Endodermal cell (in vitro differentiated cells): ENCODE measurements at regions not wholly inside any gene's neighbourhood (a gene's known extent, or its start where the extent isn't known, plus 50 kb on each side); places are given as distances from the start of the nearest gene placed in this dataset.

Source experiments
- DNase-seq: peaks from one replicate; pipeline ENCODE4 v3.0.0-alpha.2; 2017
- H3K27ac ChIP-seq: 2 replicates; pipeline ENCODE4 v1.5.1; 2013; ENCODE audit warnings: mild to moderate bottlenecking, low read depth, low read length, moderate library complexity
- H3K27me3 ChIP-seq: 2 replicates; pipeline ENCODE4 v1.6.1; 2013; ENCODE audit warnings: mild to moderate bottlenecking, low read length, moderate library complexity; ENCODE audit not compliant: insufficient read depth, control insufficient read depth, poor library complexity, severe bottlenecking
- H3K36me3 ChIP-seq: 2 replicates; pipeline ENCODE4 v1.7.0; 2013; ENCODE audit warnings: mild to moderate bottlenecking, low read length, moderate library complexity; ENCODE audit not compliant: control insufficient read depth, insufficient read depth
- H3K4me1 ChIP-seq: one replicate; pipeline ENCODE4 v1.7.0; 2013; ENCODE audit warnings: low read length; ENCODE audit not compliant: control insufficient read depth, insufficient read depth
- H3K4me3 ChIP-seq: 2 replicates; pipeline ENCODE4 v1.5.1; 2013; ENCODE audit warnings: mild to moderate bottlenecking, low read length, moderate library complexity
- H3K9ac ChIP-seq: 2 replicates; pipeline ENCODE4 v1.6.1; 2013; ENCODE audit warnings: mild to moderate bottlenecking, low read length, moderate library complexity; ENCODE audit not compliant: poor library complexity, severe bottlenecking; ENCODE audit errors: extremely low read depth
- H3K9me3 ChIP-seq: 2 replicates; pipeline ENCODE4 v1.6.1; 2013; ENCODE audit warnings: mild to moderate bottlenecking, low read length, moderate library complexity; ENCODE audit not compliant: control insufficient read depth
- H3K27ac Mint-ChIP-seq: 2 replicates; pipeline ENCODE4 v1.8.0; 2020; ENCODE audit warnings: mixed read lengths
- H3K27me3 Mint-ChIP-seq: 2 replicates; pipeline ENCODE4 v1.8.0; 2021; ENCODE audit warnings: mild to moderate bottlenecking, mixed read lengths; ENCODE audit not compliant: insufficient read depth
- H3K36me3 Mint-ChIP-seq: 2 replicates; pipeline ENCODE4 v1.8.0; 2020; ENCODE audit warnings: low read depth, mixed read lengths
- H3K4me1 Mint-ChIP-seq: 2 replicates; pipeline ENCODE4 v1.8.0; 2020; ENCODE audit warnings: mixed read lengths
- H3K4me3 Mint-ChIP-seq: 2 replicates; pipeline ENCODE4 v1.8.0; 2020; ENCODE audit warnings: mild to moderate bottlenecking, moderate library complexity, mixed read lengths
- H3K9me3 Mint-ChIP-seq: 2 replicates; pipeline ENCODE4 v1.8.0; 2020; ENCODE audit warnings: mild to moderate bottlenecking, mixed read lengths
- whole genome bisulfite sequencing, 2 experiments: methylation state at CpG; one replicate each; pipeline versions ENCODE4 v1.1.5 to v1.1.7; 2013; ENCODE audit warnings: missing lambda C conversion rate in 2 of 2, mixed read lengths in 1 of 2; ENCODE audit not compliant: insufficient coverage in 1 of 2, insufficient read length in 1 of 2; 5-methylcytosine and 5-hydroxymethylcytosine counted together
- TF ChIP-seq, protein P1 (sequence below): fragments of 200-600 bp; sonication (generic); conservative IDR thresholded peaks from 2 replicates; pipeline ENCODE4 v1.5.0; 2021; ENCODE audit warnings: antibody characterized with exemption, mild to moderate bottlenecking

DNA sequence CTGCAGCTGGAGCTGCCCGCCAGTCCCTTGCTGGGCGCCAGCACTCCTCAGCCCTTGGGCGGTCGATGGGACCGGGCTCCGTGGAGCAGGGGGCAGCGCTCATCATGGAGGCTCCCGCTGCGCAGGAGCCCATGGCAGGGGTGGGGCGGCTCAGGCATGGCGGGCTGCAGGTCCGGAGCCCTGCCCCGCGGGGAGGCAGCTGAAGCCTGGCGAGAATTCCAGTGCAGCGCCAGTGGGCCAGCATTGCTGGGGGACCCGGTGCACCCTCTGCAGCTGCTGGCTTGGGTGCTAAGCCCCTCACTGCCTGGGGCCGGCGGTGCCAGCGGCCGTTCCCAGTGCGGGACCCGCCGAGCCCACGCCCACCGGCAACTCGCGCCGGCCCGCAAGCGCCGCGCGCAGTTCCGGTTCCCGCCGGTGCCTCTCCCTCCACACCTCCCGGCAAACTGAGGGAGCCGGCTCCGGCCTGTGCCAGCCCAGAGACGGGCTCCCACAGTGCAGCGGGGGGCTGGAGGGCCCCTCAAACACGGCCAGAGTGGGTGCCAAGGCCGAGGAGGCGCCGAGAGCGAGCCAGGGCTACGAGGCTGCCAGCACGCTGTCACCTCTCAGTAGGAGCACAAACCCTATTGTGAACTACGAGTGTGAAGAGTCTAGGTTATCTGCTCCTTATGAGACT, 687.1 kb downstream of the PCDH17 start:
- Mint-ChIP-seq H3K4me1 (no peaks in the 10 kb centered on the region), H3K27ac (no peak overlapping the region), H3K36me3 (no peaks in the 10 kb centered on the region), H3K9me3 (peaks cover 6% of the 10 kb centered on the region), H3K27me3 (no peaks in the 10 kb centered on the region), H3K4me3 (no peak overlapping the region)
- 95 to 99% methylated on average over 13 to 50 of the region's 50 CpGs for WGBS, 2 experiments
- DNase-seq, result no peak
- no peak overlapping the region for H3K4me3 ChIP-seq
- H3K27me3 ChIP-seq, result no peaks in the 10 kb centered on the region
- TF ChIP-seq, protein P1, sequence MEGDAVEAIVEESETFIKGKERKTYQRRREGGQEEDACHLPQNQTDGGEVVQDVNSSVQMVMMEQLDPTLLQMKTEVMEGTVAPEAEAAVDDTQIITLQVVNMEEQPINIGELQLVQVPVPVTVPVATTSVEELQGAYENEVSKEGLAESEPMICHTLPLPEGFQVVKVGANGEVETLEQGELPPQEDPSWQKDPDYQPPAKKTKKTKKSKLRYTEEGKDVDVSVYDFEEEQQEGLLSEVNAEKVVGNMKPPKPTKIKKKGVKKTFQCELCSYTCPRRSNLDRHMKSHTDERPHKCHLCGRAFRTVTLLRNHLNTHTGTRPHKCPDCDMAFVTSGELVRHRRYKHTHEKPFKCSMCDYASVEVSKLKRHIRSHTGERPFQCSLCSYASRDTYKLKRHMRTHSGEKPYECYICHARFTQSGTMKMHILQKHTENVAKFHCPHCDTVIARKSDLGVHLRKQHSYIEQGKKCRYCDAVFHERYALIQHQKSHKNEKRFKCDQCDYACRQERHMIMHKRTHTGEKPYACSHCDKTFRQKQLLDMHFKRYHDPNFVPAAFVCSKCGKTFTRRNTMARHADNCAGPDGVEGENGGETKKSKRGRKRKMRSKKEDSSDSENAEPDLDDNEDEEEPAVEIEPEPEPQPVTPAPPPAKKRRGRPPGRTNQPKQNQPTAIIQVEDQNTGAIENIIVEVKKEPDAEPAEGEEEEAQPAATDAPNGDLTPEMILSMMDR, result no peak
- H3K9ac ChIP-seq, result no peak overlapping the region
- H3K9me3 ChIP-seq, result no peaks in the 10 kb centered on the region
- no peaks in the 10 kb centered on the region for H3K36me3 ChIP-seq
- H3K4me1 ChIP-seq, result no peaks in the 10 kb centered on the region
- no peak overlapping the region for H3K27ac ChIP-seq

DNA sequence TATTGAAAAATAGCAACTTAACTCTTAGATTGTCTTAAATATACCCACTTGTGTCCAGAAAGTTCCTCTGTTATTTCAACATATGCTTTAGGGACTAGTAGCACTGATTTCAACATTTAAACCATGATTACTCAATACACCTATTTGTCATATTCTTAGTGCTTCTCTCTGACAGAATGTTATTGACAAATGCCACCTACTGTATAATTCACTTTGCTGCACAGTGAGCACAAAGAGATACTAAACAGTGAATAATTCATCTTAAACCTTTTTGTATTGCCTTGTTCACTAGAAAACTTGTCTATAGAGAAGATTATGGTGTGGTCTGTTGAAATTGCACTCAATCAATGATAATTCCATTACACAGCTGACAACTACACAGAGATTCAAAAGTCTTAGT, 692.6 kb downstream of the PCDH17 start:
- H3K9me3 ChIP-seq, result no peaks in the 10 kb centered on the region
- H3K4me3 Mint-ChIP-seq, result no peak overlapping the region
- H3K27ac ChIP-seq, result no peak overlapping the region
- H3K4me3 ChIP-seq, result no peak overlapping the region
- DNase-seq, result no peak
- no peak overlapping the region for H3K9ac ChIP-seq
- H3K27me3 ChIP-seq, result no peaks in the 10 kb centered on the region
- H3K4me1 Mint-ChIP-seq, result no peaks in the 10 kb centered on the region
- H3K4me1 ChIP-seq, result no peaks in the 10 kb centered on the region
- TF ChIP-seq, protein P1, result no peak
- H3K27me3 Mint-ChIP-seq, result no peaks in the 10 kb centered on the region
- no peak overlapping the region for H3K27ac Mint-ChIP-seq
- H3K36me3 ChIP-seq, result no peaks in the 10 kb centered on the region
- H3K36me3 Mint-ChIP-seq, result no peaks in the 10 kb centered on the region
- peaks cover 1% of the 10 kb centered on the region for H3K9me3 Mint-ChIP-seq

DNA sequence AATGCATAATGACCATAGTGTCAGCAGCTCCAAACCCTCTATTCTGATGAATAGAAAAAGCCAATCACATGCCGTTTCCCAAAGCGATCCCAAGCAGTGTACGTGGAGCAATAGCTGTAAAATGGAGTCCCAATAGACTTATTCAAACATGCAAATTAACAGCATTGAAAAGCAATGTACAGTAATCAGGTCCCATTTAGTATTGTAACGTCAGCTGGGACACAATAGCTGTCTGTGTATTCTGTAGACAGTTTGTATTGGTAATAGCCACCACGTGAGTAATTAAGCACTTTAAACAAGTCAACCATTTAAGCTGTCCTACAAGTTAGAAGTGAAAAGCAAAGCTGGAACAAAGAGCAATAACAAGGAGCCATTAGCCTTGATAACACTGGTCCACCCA, 698.2 kb downstream of the PCDH17 start:
- Mint-ChIP-seq H3K27ac (no peak overlapping the region), H3K4me1 (no peaks in the 10 kb centered on the region), H3K27me3 (no peaks in the 10 kb centered on the region), H3K4me3 (no peak overlapping the region), H3K36me3 (no peaks in the 10 kb centered on the region), H3K9me3 (no peaks in the 10 kb centered on the region)
- TF ChIP-seq, protein P1, result no peak
- DNase-seq, result no peak
- 87% methylated on average over 5 of the region's 5 CpGs; no CpG with 5 or more reads in 1 of the 2 experiments for WGBS, 2 experiments
- Histone ChIP-seq H3K4me1 (no peaks in the 10 kb centered on the region), H3K27me3 (no peaks in the 10 kb centered on the region), H3K9me3 (no peaks in the 10 kb centered on the region), H3K4me3 (no peak overlapping the region), H3K36me3 (no peaks in the 10 kb centered on the region), H3K9ac (no peak overlapping the region), H3K27ac (no peak overlapping the region)
